Renal cortex interstitium (tissue), 11 donors: ENCODE measurements at regions not wholly inside any gene's neighbourhood (a gene's known extent, or its start where the extent isn't known, plus 50 kb on each side); places are given as distances from the start of the nearest gene placed in this dataset.

Source experiments
- DNase-seq, 11 donors: peaks; one replicate each; pipeline ENCODE4 v3.0.0-alpha.2; 2013; ENCODE audit warnings: low read depth in 9 of 11, low spot score in 4 of 11; ENCODE audit errors: extremely low read depth in 1 of 11

DNA sequence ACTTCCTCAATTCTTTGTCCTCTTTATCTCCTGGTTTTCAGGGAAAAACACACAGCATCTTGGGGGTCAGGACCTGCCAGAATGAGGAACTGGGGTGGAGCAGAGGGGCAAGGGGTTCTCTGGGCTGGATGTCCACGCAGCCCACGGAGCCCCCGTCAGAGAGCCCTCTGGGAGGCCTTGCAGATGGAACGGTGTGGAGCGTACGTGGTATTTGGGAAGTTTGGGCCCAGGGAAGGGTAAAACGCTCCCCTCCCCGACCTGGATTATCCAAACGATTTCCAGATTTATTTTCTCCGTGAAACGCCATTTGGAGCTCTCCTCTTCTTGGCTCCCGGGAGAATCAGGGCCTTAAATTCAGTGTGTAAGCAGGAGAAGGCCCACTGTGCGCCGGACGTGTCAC lies 51.7 kb upstream of the ZNF536 start:
- no peak for DNase-seq

DNA sequence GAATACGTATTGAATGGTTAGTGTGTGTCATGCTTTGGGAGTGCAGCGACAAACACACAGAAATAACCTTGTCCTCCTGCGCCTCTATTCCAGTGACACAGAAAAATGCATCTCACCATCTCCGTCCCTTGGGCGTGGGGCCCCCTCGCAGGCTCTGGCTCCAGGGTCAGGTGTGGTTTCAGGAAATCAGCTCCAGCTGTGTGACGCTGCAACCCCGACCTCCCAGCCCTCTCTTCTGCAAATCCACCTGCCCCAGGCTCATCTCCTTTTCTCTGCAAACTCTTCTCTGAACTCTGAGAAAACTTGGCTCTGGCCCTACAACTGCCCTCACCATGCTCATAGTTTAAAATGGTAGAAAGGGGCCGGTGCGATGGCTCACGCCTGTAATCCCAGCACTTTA lies 51.3 kb upstream of the ZNF536 start:
- no peak for DNase-seq
